HUES48 (cell line): ENCODE measurements at regions not wholly inside any gene's neighbourhood (a gene's known extent, or its start where the extent isn't known, plus 50 kb on each side); places are given as distances from the start of the nearest gene placed in this dataset.

ENCODE experiments used
- H3K27ac ChIP-seq: one replicate; pipeline ENCODE4 v1.7.0; 2013; ENCODE audit warnings: low read depth, low read length, inconsistent platforms
- H3K27me3 ChIP-seq: 2 replicates; pipeline ENCODE4 v1.6.1; 2013; ENCODE audit warnings: mild to moderate bottlenecking, low read length; ENCODE audit not compliant: control insufficient read depth, insufficient read depth
- H3K36me3 ChIP-seq: 2 replicates; pipeline ENCODE4 v1.6.1; 2013; ENCODE audit warnings: low read length; ENCODE audit not compliant: control insufficient read depth, insufficient read depth
- H3K4me1 ChIP-seq: 2 replicates; pipeline ENCODE4 v1.6.1; 2013; ENCODE audit warnings: mild to moderate bottlenecking, low read length; ENCODE audit not compliant: control insufficient read depth, insufficient read depth
- H3K4me3 ChIP-seq: 2 replicates; pipeline ENCODE4 v1.5.1; 2013; ENCODE audit warnings: mild to moderate bottlenecking, low read depth, low read length
- H3K9ac ChIP-seq: 2 replicates; pipeline ENCODE4 v1.6.1; 2013; ENCODE audit warnings: mild to moderate bottlenecking, low read depth, low read length, moderate library complexity
- H3K9me3 ChIP-seq: 2 replicates; pipeline ENCODE4 v1.6.1; 2013; ENCODE audit warnings: low read length; ENCODE audit not compliant: control insufficient read depth, insufficient read depth

DNA sequence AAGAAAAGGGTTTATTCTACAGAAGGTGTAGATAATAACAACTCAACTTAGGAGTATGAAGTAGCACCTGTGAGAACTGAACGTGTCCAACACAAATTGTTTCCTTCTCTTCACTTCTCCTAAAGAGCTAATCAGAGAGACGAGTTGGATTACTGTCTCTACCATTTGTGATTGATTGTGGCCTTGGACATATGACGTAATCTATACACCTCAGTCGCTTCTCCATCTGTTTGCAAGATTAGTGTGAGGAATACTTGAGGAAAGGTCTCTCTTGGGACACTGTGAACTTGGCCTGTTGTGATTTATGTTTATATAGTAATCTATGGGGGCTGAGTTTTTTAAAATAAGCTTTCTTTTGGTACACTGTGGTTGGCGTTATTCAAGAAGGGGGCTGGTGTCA is 182.0 kb downstream of the ZNF330 start:
- Histone ChIP-seq H3K4me1 (no peaks in the 10 kb centered on the region), H3K27me3 (no peaks in the 10 kb centered on the region), H3K9ac (no peak overlapping the region), H3K27ac (no peak overlapping the region), H3K4me3 (no peak overlapping the region), H3K9me3 (no peaks in the 10 kb centered on the region), H3K36me3 (no peaks in the 10 kb centered on the region)

- H3K27ac ChIP-seq = no peak overlapping the region
- H3K4me3 ChIP-seq = no peak overlapping the region
- no peaks in the 10 kb centered on the region for H3K36me3 ChIP-seq
- H3K4me1 ChIP-seq = no peaks in the 10 kb centered on the region
- no peaks in the 10 kb centered on the region for H3K9me3 ChIP-seq
- no peak overlapping the region for H3K9ac ChIP-seq
- no peaks in the 10 kb centered on the region for H3K27me3 ChIP-seq
These were observed 183.1 kb downstream of the ZNF330 start for GRCh38 chr4:141403782-141404181.

- H3K27ac ChIP-seq = no peak overlapping the region
- H3K4me3 ChIP-seq = no peak overlapping the region
- H3K9ac ChIP-seq = no peak overlapping the region
- no peaks in the 10 kb centered on the region for H3K27me3 ChIP-seq
- H3K9me3 ChIP-seq = no peaks in the 10 kb centered on the region
- no peaks in the 10 kb centered on the region for H3K4me1 ChIP-seq
- no peaks in the 10 kb centered on the region for H3K36me3 ChIP-seq
These were observed 185.5 kb downstream of the ZNF330 start for GRCh38 chr4:141406237-141406636.

DNA sequence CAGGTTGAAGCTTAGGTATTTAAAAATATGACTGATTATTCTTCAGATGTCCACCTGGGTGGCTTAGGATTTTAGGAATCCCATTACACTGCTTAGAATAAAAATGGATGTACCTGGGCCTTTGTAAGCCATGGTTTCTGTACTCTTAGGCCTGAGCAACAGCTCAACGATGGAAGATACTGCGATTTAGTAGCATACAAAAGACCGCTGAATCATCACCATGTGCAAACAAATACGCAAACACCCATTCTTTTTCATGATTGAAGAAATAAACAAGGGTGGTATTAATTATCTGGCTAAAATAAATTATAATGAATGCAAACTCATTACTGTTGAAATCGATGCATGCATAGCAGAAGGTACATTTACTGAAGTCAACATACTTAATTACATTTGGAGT is 188.9 kb downstream of the ZNF330 start:
- no peaks in the 10 kb centered on the region for H3K4me1 ChIP-seq
- H3K9me3 ChIP-seq = no peaks in the 10 kb centered on the region
- no peak overlapping the region for H3K4me3 ChIP-seq
- no peaks in the 10 kb centered on the region for H3K36me3 ChIP-seq
- no peak overlapping the region for H3K9ac ChIP-seq
- no peaks in the 10 kb centered on the region for H3K27me3 ChIP-seq
- no peak overlapping the region for H3K27ac ChIP-seq

- Histone ChIP-seq H3K27me3 (no peaks in the 10 kb centered on the region), H3K4me3 (no peak overlapping the region), H3K9ac (no peak overlapping the region), H3K27ac (no peak overlapping the region), H3K36me3 (no peaks in the 10 kb centered on the region), H3K9me3 (no peaks in the 10 kb centered on the region), H3K4me1 (no peaks in the 10 kb centered on the region)
These were observed 190.1 kb downstream of the ZNF330 start for GRCh38 chr4:141410839-141411238.

DNA sequence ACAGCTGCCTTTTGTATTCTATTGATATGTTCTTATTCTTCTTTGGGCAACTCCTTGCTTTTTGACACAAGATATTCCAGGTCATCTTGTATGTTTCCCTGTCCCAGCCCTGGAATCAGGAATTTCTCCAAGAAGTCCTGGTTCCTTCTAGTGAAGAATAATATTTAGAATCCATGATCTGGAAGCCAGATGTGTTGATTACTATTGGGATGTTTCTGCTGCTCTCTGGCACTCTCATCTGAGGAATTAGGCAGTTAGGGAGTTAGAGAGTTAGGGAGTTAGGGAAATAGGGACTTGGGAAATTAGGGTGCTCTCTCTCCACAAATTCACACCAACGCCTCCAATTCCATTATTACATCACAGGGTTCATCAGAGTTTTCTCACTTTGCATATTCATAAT is 191.2 kb downstream of the ZNF330 start:
- Histone ChIP-seq H3K27ac (no peak overlapping the region), H3K9me3 (no peaks in the 10 kb centered on the region), H3K36me3 (no peaks in the 10 kb centered on the region), H3K4me1 (no peaks in the 10 kb centered on the region), H3K9ac (no peak overlapping the region), H3K4me3 (no peak overlapping the region), H3K27me3 (no peaks in the 10 kb centered on the region)

DNA sequence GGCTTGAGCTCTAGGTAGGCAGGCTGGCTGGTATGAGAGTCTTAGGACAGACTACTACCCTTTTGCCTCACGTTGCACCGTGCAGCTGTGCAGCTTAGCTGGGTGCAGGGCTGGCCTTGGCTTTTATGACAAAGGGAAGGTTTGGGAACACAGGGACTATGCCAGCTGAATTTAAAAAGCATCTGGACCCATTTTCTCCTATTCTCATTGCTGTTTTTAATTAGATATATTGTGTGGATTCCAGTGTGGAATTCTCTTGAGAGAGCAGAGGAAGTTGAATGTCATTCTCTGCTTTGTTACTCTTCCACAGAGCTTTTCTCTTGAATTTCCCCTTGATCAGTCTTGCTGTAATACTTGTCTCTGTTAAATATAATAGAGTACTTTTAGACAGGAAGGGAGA is 192.7 kb downstream of the ZNF330 start:
- Histone ChIP-seq H3K9me3 (no peaks in the 10 kb centered on the region), H3K4me1 (no peaks in the 10 kb centered on the region), H3K9ac (no peak overlapping the region), H3K27ac (no peak overlapping the region), H3K27me3 (no peaks in the 10 kb centered on the region), H3K4me3 (no peak overlapping the region), H3K36me3 (no peaks in the 10 kb centered on the region)

DNA sequence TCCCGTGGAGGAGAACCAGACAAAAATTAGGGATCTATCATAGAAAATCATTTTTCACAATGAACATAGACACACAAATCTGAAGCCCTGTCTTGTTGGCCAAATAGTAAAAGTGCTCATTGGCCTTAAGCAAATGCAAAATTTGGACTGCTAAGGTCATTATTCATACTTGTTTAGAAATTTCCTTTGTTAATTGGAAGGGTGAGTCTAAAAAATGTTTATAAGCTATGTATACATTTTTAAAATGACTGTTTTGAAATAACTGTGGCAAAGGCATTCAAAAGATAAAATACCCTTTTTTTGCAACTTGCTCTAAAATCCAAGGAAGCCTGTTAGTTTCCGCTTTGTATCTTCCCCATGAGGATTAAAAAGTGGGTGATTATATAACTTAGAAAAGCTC is 195.0 kb downstream of the ZNF330 start:
- H3K9ac ChIP-seq = no peak overlapping the region
- no peaks in the 10 kb centered on the region for H3K4me1 ChIP-seq
- no peak overlapping the region for H3K4me3 ChIP-seq
- no peaks in the 10 kb centered on the region for H3K36me3 ChIP-seq
- no peaks in the 10 kb centered on the region for H3K27me3 ChIP-seq
- H3K9me3 ChIP-seq = no peaks in the 10 kb centered on the region
- no peak overlapping the region for H3K27ac ChIP-seq

DNA sequence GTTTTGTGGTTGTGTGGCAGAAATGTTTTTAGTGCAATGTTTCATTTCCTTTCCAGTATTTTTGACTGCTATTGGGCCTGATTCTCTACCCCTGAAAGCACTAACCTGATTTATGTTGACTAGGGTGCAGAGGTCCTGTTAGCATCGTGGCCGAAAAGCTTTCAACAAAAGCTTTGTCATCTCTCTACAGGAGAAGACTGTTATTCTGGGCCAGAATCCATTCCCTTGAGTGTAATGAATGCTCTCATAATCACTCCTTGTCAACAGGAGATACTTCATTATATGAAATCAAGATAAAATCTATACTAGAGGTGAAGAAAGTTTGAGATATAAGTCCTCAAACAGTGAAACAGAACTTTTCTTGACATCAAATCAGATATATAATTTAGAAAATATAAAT is 195.5 kb downstream of the ZNF330 start:
- H3K9me3 ChIP-seq = no peaks in the 10 kb centered on the region
- no peaks in the 10 kb centered on the region for H3K36me3 ChIP-seq
- H3K27me3 ChIP-seq = no peaks in the 10 kb centered on the region
- no peak overlapping the region for H3K9ac ChIP-seq
- H3K4me1 ChIP-seq = no peaks in the 10 kb centered on the region
- no peak overlapping the region for H3K27ac ChIP-seq
- H3K4me3 ChIP-seq = no peak overlapping the region

DNA sequence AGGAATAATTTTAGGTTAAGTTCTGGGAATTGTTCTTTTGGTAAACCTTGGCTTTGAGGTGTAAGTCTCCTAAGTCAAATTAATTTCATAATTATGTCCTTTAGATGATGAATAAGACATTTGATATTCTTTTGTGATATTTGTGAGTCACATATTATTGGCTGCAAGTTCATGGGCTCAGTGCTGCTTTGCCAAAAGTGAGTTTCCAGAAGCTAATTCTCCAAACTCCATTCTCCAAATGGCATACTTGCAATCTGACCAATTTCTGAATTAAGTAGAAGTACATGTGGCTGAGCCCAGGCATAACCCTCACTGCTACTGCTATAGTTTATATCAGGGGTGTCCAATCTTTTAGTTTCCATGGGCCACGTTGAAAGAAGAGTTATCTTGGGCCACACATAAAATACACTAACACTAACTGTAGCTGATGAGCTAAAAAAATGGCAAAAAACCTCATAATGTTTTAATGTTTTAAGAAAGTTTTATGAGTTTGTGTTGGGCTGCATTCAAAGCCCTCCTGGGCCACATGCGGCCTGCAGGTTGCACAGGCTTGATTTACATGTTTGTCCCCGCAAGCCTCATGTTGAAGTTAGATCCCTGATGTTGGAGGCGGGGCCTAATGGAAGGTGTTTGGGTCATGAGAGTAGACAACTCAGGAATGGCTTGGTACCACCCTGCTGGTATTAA is 196.1 kb downstream of the ZNF330 start:
- Histone ChIP-seq H3K4me3 (no peak overlapping the region), H3K27me3 (no peaks in the 10 kb centered on the region), H3K27ac (no peak overlapping the region), H3K9ac (no peak overlapping the region), H3K9me3 (no peaks in the 10 kb centered on the region), H3K36me3 (no peaks in the 10 kb centered on the region), H3K4me1 (no peaks in the 10 kb centered on the region)

DNA sequence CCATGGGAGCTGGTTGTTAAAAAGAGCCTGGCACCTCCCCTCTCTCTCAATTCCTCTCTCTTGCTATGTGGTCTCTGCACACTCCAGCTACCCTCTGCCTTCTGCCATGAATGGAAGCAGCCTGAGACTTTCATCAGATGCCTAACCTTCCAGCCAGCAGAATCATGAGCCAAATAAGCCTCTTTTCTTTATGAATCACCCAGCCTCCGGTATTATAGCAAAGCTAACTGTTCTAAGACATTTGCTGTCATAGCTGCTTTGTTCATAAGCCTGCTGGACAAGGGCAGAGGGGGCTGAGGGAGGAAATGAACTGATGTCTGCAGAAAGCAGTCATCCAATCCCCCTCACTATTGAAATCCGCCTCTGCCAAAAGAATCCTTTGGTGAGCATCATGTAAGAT is 196.7 kb downstream of the ZNF330 start:
- H3K9ac ChIP-seq = no peak overlapping the region
- no peaks in the 10 kb centered on the region for H3K36me3 ChIP-seq
- no peaks in the 10 kb centered on the region for H3K27me3 ChIP-seq
- H3K9me3 ChIP-seq = no peaks in the 10 kb centered on the region
- H3K27ac ChIP-seq = no peak overlapping the region
- H3K4me1 ChIP-seq = no peaks in the 10 kb centered on the region
- H3K4me3 ChIP-seq = no peak overlapping the region

- Histone ChIP-seq H3K9me3 (no peaks in the 10 kb centered on the region), H3K9ac (no peak overlapping the region), H3K27ac (no peak overlapping the region), H3K27me3 (no peaks in the 10 kb centered on the region), H3K4me3 (no peak overlapping the region), H3K36me3 (no peaks in the 10 kb centered on the region), H3K4me1 (no peaks in the 10 kb centered on the region)
These were observed 204.4 kb downstream of the ZNF330 start for GRCh38 chr4:141425124-141425523.
